ENCODE measurements at regions not wholly inside any gene's neighbourhood (a gene's known extent, or its start where the extent isn't known, plus 50 kb on each side); places are given as distances from the start of the nearest gene placed in this dataset.

GRCh38 chr5:68084396-68084795 is 131.2 kb upstream of the PIK3R1 start (continued):
- TF ChIP-seq, protein P1, sequence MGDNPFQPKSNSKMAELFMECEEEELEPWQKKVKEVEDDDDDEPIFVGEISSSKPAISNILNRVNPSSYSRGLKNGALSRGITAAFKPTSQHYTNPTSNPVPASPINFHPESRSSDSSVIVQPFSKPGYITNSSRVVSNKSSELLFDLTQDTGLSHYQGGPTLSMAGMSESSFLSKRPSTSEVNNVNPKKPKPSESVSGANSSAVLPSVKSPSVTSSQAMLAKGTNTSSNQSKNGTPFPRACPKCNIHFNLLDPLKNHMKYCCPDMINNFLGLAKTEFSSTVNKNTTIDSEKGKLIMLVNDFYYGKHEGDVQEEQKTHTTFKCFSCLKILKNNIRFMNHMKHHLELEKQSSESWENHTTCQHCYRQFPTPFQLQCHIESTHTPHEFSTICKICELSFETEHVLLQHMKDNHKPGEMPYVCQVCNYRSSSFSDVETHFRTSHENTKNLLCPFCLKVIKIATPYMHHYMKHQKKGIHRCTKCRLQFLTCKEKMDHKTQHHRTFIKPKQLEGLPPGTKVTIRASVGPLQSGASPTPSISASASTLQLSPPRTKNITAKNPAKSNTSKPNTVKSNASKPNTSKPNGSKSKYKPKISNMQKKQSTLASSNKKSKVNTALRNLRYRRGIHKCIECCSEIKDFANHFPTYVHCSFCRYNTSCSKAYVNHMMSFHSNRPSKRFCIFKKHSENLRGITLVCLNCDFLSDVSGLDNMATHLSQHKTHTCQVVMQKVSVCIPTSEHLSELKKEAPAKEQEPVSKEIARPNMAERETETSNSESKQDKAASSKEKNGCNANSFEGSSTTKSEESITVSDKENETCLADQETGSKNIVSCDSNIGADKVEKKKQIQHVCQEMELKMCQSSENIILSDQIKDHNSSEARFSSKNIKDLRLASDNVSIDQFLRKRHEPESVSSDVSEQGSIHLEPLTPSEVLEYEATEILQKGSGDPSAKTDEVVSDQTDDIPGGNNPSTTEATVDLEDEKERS (tag by site-specific recombination; IDR thresholded peaks at IDR 0.05) = no peak
- TF ChIP-seq KLF10 (tag by site-specific recombination; IDR thresholded peaks at IDR 0.05) = no peak

GRCh38 chr5:68080282-68081050 is 135.1 kb upstream of the PIK3R1 start:
- Histone ChIP-seq H3K9me3 (ENCODE audit: control insufficient read depth, insufficient read depth, low read depth, low read length) (no peaks in the 10 kb centered on the region), H3K27ac (ENCODE audit: extremely low read depth, low read depth, low read length) (no peak overlapping the region), H3K4me3 (ENCODE audit: low read depth, low read length) (no peak overlapping the region), H3K4me1 (ENCODE audit: control insufficient read depth, insufficient read depth, low read length) (no peaks in the 10 kb centered on the region), H3K36me3 (ENCODE audit: control insufficient read depth in 2 of 2, insufficient read depth in 1 of 2, low read length in 2 of 2) (no peaks in the 10 kb centered on the region)
- TF ChIP-seq ZNF341 (tag by site-specific recombination; IDR thresholded peaks at IDR 0.05; ENCODE audit: low read depth) (no peak), ZNF670 (tag by site-specific recombination; IDR thresholded peaks at IDR 0.05; ENCODE audit: low read depth) (no peak), ZNF23 (tag by site-specific recombination; IDR thresholded peaks at IDR 0.05; ENCODE audit: borderline replicate concordance) (no peak), ZNF544 (tag by site-specific recombination; IDR thresholded peaks at IDR 0.05) (no peak), SP2 (tag by site-specific recombination; IDR thresholded peaks at IDR 0.05) (no peak), GLI2 (tag by site-specific recombination; IDR thresholded peaks at IDR 0.05; ENCODE audit: borderline replicate concordance, low read depth) (no peak), ZNF561 (tag by site-specific recombination; IDR thresholded peaks at IDR 0.05; ENCODE audit: borderline replicate concordance) (no peak), ZNF623 (tag by site-specific recombination; IDR thresholded peaks at IDR 0.05) (no peak), ZNF362 (tag by site-specific recombination; IDR thresholded peaks at IDR 0.05) (no peak), ZNF529 (tag by site-specific recombination; IDR thresholded peaks at IDR 0.05; ENCODE audit: insufficient replicate concordance) (no peak), PRDM1 (tag by site-specific recombination; IDR thresholded peaks at IDR 0.05) (no peak), ZNF501 (tag by site-specific recombination; IDR thresholded peaks at IDR 0.05) (no peak), ZNF488 (tag by site-specific recombination; IDR thresholded peaks at IDR 0.05) (no peak), ZNF335 (tag by site-specific recombination; conservative IDR thresholded peaks at IDR 0.05) (no peak), ZFHX2 (tag by site-specific recombination; conservative IDR thresholded peaks at IDR 0.05) (no peak), ZNF521 (tag by site-specific recombination; IDR thresholded peaks at IDR 0.05) (no peak), ZNF324 (tag by site-specific recombination; IDR thresholded peaks at IDR 0.05) (no peak), ZNF214 (tag by site-specific recombination; IDR thresholded peaks at IDR 0.05; ENCODE audit: borderline replicate concordance) (no peak), SP3 (tag by site-specific recombination; IDR thresholded peaks at IDR 0.05) (no peak)
- CTCF ChIA-PET = no interaction called here
- POLR2A ChIA-PET = no interaction called here

All from HEK293 (cell line).